ENCODE measurements at regions not wholly inside any gene's neighbourhood (a gene's known extent, or its start where the extent isn't known, plus 50 kb on each side); places are given as distances from the start of the nearest gene placed in this dataset.

- H3K9me2 ChIP-seq (replicated peaks; ENCODE audit: low read depth, low read length) = no peaks in the 10 kb centered on the region
- H2AFZ ChIP-seq (ENCODE audit: low read length) = no peak overlapping the region
- no peaks in the 10 kb centered on the region for H3K27me3 ChIP-seq (ENCODE audit: insufficient read depth, low read length, poor library complexity, severe bottlenecking)
- H3K4me2 ChIP-seq (ENCODE audit: low read depth, low read length, poor library complexity, severe bottlenecking) = no peak overlapping the region
- no peaks in the 10 kb centered on the region for H3F3A ChIP-seq (ENCODE audit: low read depth)
- peaks cover 2% of the 10 kb centered on the region; the same call in 1 of the 2 replicates for H3K9me3 ChIP-seq (ENCODE audit: insufficient read depth, low read depth, low read length)
- no peaks in the 10 kb centered on the region for H3K79me2 ChIP-seq (ENCODE audit: insufficient read depth, low read length)
- no peaks in the 10 kb centered on the region for H3K36me3 ChIP-seq (ENCODE audit: insufficient read depth, low read length)
- no peak overlapping the region for H3K9ac ChIP-seq (ENCODE audit: low read depth, low read length, poor library complexity, severe bottlenecking)
- no peak overlapping the region for H3K4me3 ChIP-seq (ENCODE audit: low read length, poor library complexity, severe bottlenecking)
- no peaks in the 10 kb centered on the region for H4K20me1 ChIP-seq (ENCODE audit: insufficient read depth, low read length, poor library complexity, severe bottlenecking)
- TF ChIP-seq EZH2phosphoT487 (IDR thresholded peaks at IDR 0.05; ENCODE audit: borderline replicate concordance) (no peak), CTCF (conservative IDR thresholded peaks at IDR 0.05; ENCODE audit: low read length) (no peak)
- no peaks in the 10 kb centered on the region for H3K4me1 ChIP-seq (ENCODE audit: insufficient read depth, low read length, poor library complexity, severe bottlenecking)
These were observed 160.1 kb downstream of the TEX29 start for GRCh38 chr13:111480503-111480902.

GRCh38 chr13:111480976-111481375 is 160.5 kb downstream of the TEX29 start:
- no peak for TF ChIP-seq CTCF (conservative IDR thresholded peaks at IDR 0.05; ENCODE audit: low read length)
- TF ChIP-seq EZH2phosphoT487 (IDR thresholded peaks at IDR 0.05; ENCODE audit: borderline replicate concordance) = no peak
- Histone ChIP-seq H3K36me3 (ENCODE audit: insufficient read depth, low read length) (no peaks in the 10 kb centered on the region), H3K4me3 (ENCODE audit: low read length, poor library complexity, severe bottlenecking) (no peak overlapping the region), H3K9me3 (ENCODE audit: insufficient read depth, low read depth, low read length) (peaks cover 2% of the 10 kb centered on the region; the same call in 1 of the 2 replicates), H3K4me2 (ENCODE audit: low read depth, low read length, poor library complexity, severe bottlenecking) (no peak overlapping the region), H3K9me2 (replicated peaks; ENCODE audit: low read depth, low read length) (no peaks in the 10 kb centered on the region), H3K79me2 (ENCODE audit: insufficient read depth, low read length) (no peaks in the 10 kb centered on the region), H2AFZ (ENCODE audit: low read length) (no peak overlapping the region), H3K27me3 (ENCODE audit: insufficient read depth, low read length, poor library complexity, severe bottlenecking) (no peaks in the 10 kb centered on the region), H3K4me1 (ENCODE audit: insufficient read depth, low read length, poor library complexity, severe bottlenecking) (no peaks in the 10 kb centered on the region), H3K9ac (ENCODE audit: low read depth, low read length, poor library complexity, severe bottlenecking) (no peak overlapping the region), H4K20me1 (ENCODE audit: insufficient read depth, low read length, poor library complexity, severe bottlenecking) (no peaks in the 10 kb centered on the region), H3F3A (ENCODE audit: low read depth) (no peaks in the 10 kb centered on the region)

GRCh38 chr13:111482126-111482525 is 161.7 kb downstream of the TEX29 start:
- Histone ChIP-seq H3K9me2 (replicated peaks; ENCODE audit: low read depth, low read length) (no peaks in the 10 kb centered on the region), H3K4me1 (ENCODE audit: insufficient read depth, low read length, poor library complexity, severe bottlenecking) (no peaks in the 10 kb centered on the region), H2AFZ (ENCODE audit: low read length) (no peak overlapping the region), H3K9me3 (ENCODE audit: insufficient read depth, low read depth, low read length) (peaks cover 7% of the 10 kb centered on the region; the same call in 1 of the 2 replicates), H3K4me3 (ENCODE audit: low read length, poor library complexity, severe bottlenecking) (no peak overlapping the region), H3K79me2 (ENCODE audit: insufficient read depth, low read length) (no peaks in the 10 kb centered on the region), H3K27me3 (ENCODE audit: insufficient read depth, low read length, poor library complexity, severe bottlenecking) (no peaks in the 10 kb centered on the region), H3K9ac (ENCODE audit: low read depth, low read length, poor library complexity, severe bottlenecking) (no peak overlapping the region), H4K20me1 (ENCODE audit: insufficient read depth, low read length, poor library complexity, severe bottlenecking) (no peaks in the 10 kb centered on the region), H3K4me2 (ENCODE audit: low read depth, low read length, poor library complexity, severe bottlenecking) (no peak overlapping the region), H3F3A (ENCODE audit: low read depth) (no peaks in the 10 kb centered on the region), H3K36me3 (ENCODE audit: insufficient read depth, low read length) (no peaks in the 10 kb centered on the region)
- TF ChIP-seq EZH2phosphoT487 (IDR thresholded peaks at IDR 0.05; ENCODE audit: borderline replicate concordance) = no peak
- TF ChIP-seq CTCF (conservative IDR thresholded peaks at IDR 0.05; ENCODE audit: low read length) = no peak

Data from Loucy (cell line).